WTC11 (cell line): ENCODE measurements at regions not wholly inside any gene's neighbourhood (a gene's known extent, or its start where the extent isn't known, plus 50 kb on each side); places are given as distances from the start of the nearest gene placed in this dataset.

Experiments
- ATAC-seq: fragments of 200-7000 bp; cut with Tn5 transposase; 2 replicates; pipeline ENCODE4 v1.10.0; 2021; ENCODE audit warnings: mild to moderate bottlenecking, moderate library complexity
- CTCF ChIA-PET: fragments of 300-600 bp; sonication (Branson Sonifier 250); formaldehyde crosslinking; loops from one replicate; lab custom pipeline; 2021; ENCODE audit warnings: antibody characterized with exemption; lab: Charles Lee
- POLR2A ChIA-PET: fragments of 350-600 bp; sonication (Branson Sonifier 250); formaldehyde crosslinking; loops from one replicate; lab custom pipeline; 2021; ENCODE audit warnings: antibody characterized with exemption; lab: Charles Lee
- DNase-seq: peaks from one replicate; pipeline ENCODE4 v3.0.0; 2021; ENCODE audit warnings: low spot score
- H3K27ac Mint-ChIP-seq: 2 replicates; pipeline ENCODE4 v1.8.0; 2021; ENCODE audit warnings: mixed read lengths
- H3K27me3 Mint-ChIP-seq: 2 replicates; pipeline ENCODE4 v1.8.0; 2021; ENCODE audit warnings: low read depth, mild to moderate bottlenecking, moderate library complexity, mixed read lengths
- H3K36me3 Mint-ChIP-seq: 2 replicates; pipeline ENCODE4 v1.8.0; 2021; ENCODE audit warnings: mixed read lengths
- H3K4me1 Mint-ChIP-seq: 2 replicates; pipeline ENCODE4 v1.8.0; 2022; ENCODE audit warnings: mixed read lengths
- H3K4me3 Mint-ChIP-seq: 2 replicates; pipeline ENCODE4 v1.8.0; 2021; ENCODE audit warnings: mild to moderate bottlenecking, moderate library complexity, mixed read lengths
- H3K9me3 Mint-ChIP-seq: 2 replicates; pipeline ENCODE4 v1.8.0; 2021; ENCODE audit warnings: mixed read lengths
- ATF6 ChIP-seq: sonication (generic); formaldehyde crosslinking; IDR thresholded peaks from 2 replicates; pipeline ENCODE4 v1.8.1; 2023; ENCODE audit warnings: mild to moderate bottlenecking, missing genetic modification reagents
- CBFB ChIP-seq: sonication (generic); formaldehyde crosslinking; IDR thresholded peaks from 2 replicates; pipeline ENCODE4 v1.8.1; 2022; ENCODE audit warnings: mild to moderate bottlenecking, low read depth, missing genetic modification reagents
- CREM ChIP-seq: sonication (generic); formaldehyde crosslinking; IDR thresholded peaks from 2 replicates; pipeline ENCODE4 v1.8.1; 2022; ENCODE audit warnings: mild to moderate bottlenecking, missing genetic modification reagents, moderate library complexity
- ERG ChIP-seq: fragments of 250-450 bp; sonication (Bioruptor Pico); IDR thresholded peaks from 2 replicates; pipeline ENCODE4 v1.8.0; 2021; ENCODE audit warnings: mild to moderate bottlenecking
- FOXP1 ChIP-seq: sonication (generic); formaldehyde crosslinking; IDR thresholded peaks from 2 replicates; pipeline ENCODE4 v1.8.0; 2022; ENCODE audit warnings: missing genetic modification reagents, mild to moderate bottlenecking, moderate library complexity, borderline replicate concordance
- GTF2I ChIP-seq: fragments of 250-450 bp; sonication (Bioruptor Pico); conservative IDR thresholded peaks from 2 replicates; pipeline ENCODE4 v1.4.0; 2021; ENCODE audit warnings: mild to moderate bottlenecking
- HMGXB4 ChIP-seq: sonication (generic); formaldehyde crosslinking; IDR thresholded peaks from 2 replicates; pipeline ENCODE4 v1.8.1; 2023; ENCODE audit warnings: mild to moderate bottlenecking, moderate library complexity, missing genetic modification reagents
- IRF1 ChIP-seq: sonication (generic); formaldehyde crosslinking; IDR thresholded peaks from 2 replicates; pipeline ENCODE4 v1.8.0; 2023; ENCODE audit warnings: missing genetic modification reagents
- IRF2 ChIP-seq: sonication (generic); formaldehyde crosslinking; IDR thresholded peaks from 2 replicates; pipeline ENCODE4 v1.8.0; 2022; ENCODE audit warnings: low read depth, missing genetic modification reagents, borderline replicate concordance
- JAZF1 ChIP-seq: fragments of 250-450 bp; sonication (Bioruptor Pico); IDR thresholded peaks from 2 replicates; pipeline ENCODE4 v1.9.0; 2021; ENCODE audit warnings: moderate library complexity, mild to moderate bottlenecking, inconsistent platforms
- JUN ChIP-seq: sonication (generic); formaldehyde crosslinking; IDR thresholded peaks from 2 replicates; pipeline ENCODE4 v1.8.0; 2023; ENCODE audit warnings: mild to moderate bottlenecking, missing genetic modification reagents
- MXD4 ChIP-seq: fragments of 250-450 bp; sonication (Bioruptor Pico); IDR thresholded peaks from 2 replicates; pipeline ENCODE4 v1.8.0; 2021; ENCODE audit warnings: mild to moderate bottlenecking, moderate library complexity, borderline replicate concordance
- NFYB ChIP-seq: sonication (generic); formaldehyde crosslinking; conservative IDR thresholded peaks from 2 replicates; pipeline ENCODE4 v1.8.0; 2022; ENCODE audit warnings: low read depth, missing genetic modification reagents
- RELA ChIP-seq: sonication (generic); formaldehyde crosslinking; IDR thresholded peaks from 2 replicates; pipeline ENCODE4 v1.8.1; 2022; ENCODE audit warnings: missing genetic modification reagents, mild to moderate bottlenecking, borderline replicate concordance
- TCF7 ChIP-seq: sonication (generic); formaldehyde crosslinking; IDR thresholded peaks from 2 replicates; pipeline ENCODE4 v1.8.0; 2022; ENCODE audit warnings: mild to moderate bottlenecking, low read depth, missing genetic modification reagents, moderate library complexity
- TEAD1 ChIP-seq: sonication (generic); formaldehyde crosslinking; IDR thresholded peaks from 2 replicates; pipeline ENCODE4 v1.8.0; 2022; ENCODE audit warnings: mild to moderate bottlenecking, missing genetic modification reagents
- TEAD4 ChIP-seq: sonication (generic); formaldehyde crosslinking; IDR thresholded peaks from 2 replicates; pipeline ENCODE4 v1.8.0; 2022; ENCODE audit warnings: mild to moderate bottlenecking, missing genetic modification reagents
- USF2 ChIP-seq: sonication (generic); formaldehyde crosslinking; IDR thresholded peaks from 2 replicates; pipeline ENCODE4 v1.8.1; 2023; ENCODE audit warnings: mild to moderate bottlenecking, missing genetic modification reagents, moderate library complexity
- ZNF121 ChIP-seq: sonication (generic); formaldehyde crosslinking; IDR thresholded peaks from 2 replicates; pipeline ENCODE4 v1.8.0; 2023; ENCODE audit warnings: missing genetic modification reagents
- ZNF232 ChIP-seq: sonication (generic); formaldehyde crosslinking; IDR thresholded peaks from 2 replicates; pipeline ENCODE4 v1.8.0; 2022; ENCODE audit warnings: mild to moderate bottlenecking, missing genetic modification reagents
- ZNF416 ChIP-seq: fragments of 250-450 bp; sonication (Bioruptor Pico); IDR thresholded peaks from 2 replicates; pipeline ENCODE4 v1.9.0; 2021; ENCODE audit warnings: mild to moderate bottlenecking, inconsistent platforms
- ZNF671 ChIP-seq: fragments of 250-450 bp; sonication (Bioruptor Pico); IDR thresholded peaks from 2 replicates; pipeline ENCODE4 v1.8.0; 2021; ENCODE audit warnings: mild to moderate bottlenecking
- ZSCAN18 ChIP-seq: fragments of 250-450 bp; sonication (Bioruptor Pico); IDR thresholded peaks from 2 replicates; pipeline ENCODE4 v2.1.2; 2022; ENCODE audit warnings: mild to moderate bottlenecking, moderate library complexity

- CTCF ChIA-PET, result interaction anchor here (0.8 to 7.9 kb wide), 6 partner anchors 74 to 327 kb away, joined by 3 to 116 read pairs (median 4); no protein-coding TSS in a partner anchor
These were observed 130.5 kb upstream of the MGAT5 start for GRCh38 chr2:134123332-134123731.

GRCh38 chr2:134124047-134124753, 129.7 kb upstream of the MGAT5 start:
- ChIA-PET POLR2A (no interaction called here), CTCF (interaction anchor here (0.9 to 7.9 kb wide), 2 partner anchors 81 to 327 kb away, joined by 4 to 116 read pairs; no protein-coding TSS in a partner anchor)
- no peak overlapping the region for H3K4me3 Mint-ChIP-seq
- H3K27me3 Mint-ChIP-seq, result peaks cover 3% of the 10 kb centered on the region
- ATAC-seq (no peak), DNase-seq (no peak)
- no peak overlapping the region for H3K27ac Mint-ChIP-seq
- peaks cover 66% of the 10 kb centered on the region for H3K4me1 Mint-ChIP-seq
- peaks cover 6% of the 10 kb centered on the region for H3K9me3 Mint-ChIP-seq
- peaks cover 14% of the 10 kb centered on the region for H3K36me3 Mint-ChIP-seq
- TF ChIP-seq JUN (CRISPR knock-in tag) (no peak), MXD4 (CRISPR knock-in tag) (no peak), CREM (CRISPR knock-in tag) (no peak), HMGXB4 (CRISPR knock-in tag) (no peak), CBFB (CRISPR knock-in tag) (no peak), USF2 (CRISPR knock-in tag) (no peak), FOXP1 (CRISPR knock-in tag) (no peak), JAZF1 (CRISPR knock-in tag) (no peak), ZNF671 (no peak), ZNF232 (CRISPR knock-in tag) (no peak)

More at GRCh38 chr2:134123332-134123731, 130.5 kb upstream of the MGAT5 start:
- no peaks in the 10 kb centered on the region for H3K9me3 Mint-ChIP-seq
- peaks cover 75% of the 10 kb centered on the region for H3K4me1 Mint-ChIP-seq
- POLR2A ChIA-PET, result no interaction called here
- H3K27me3 Mint-ChIP-seq, result peaks cover 11% of the 10 kb centered on the region
- peaks cover 5% of the 10 kb centered on the region for H3K36me3 Mint-ChIP-seq
- TF ChIP-seq TCF7 (CRISPR knock-in tag), result no peak
- no peak for TF ChIP-seq IRF1 (CRISPR knock-in tag)
- TF ChIP-seq NFYB (CRISPR knock-in tag), result no peak
- no peak for TF ChIP-seq GTF2I (CRISPR knock-in tag)
- TF ChIP-seq ZNF232 (CRISPR knock-in tag), result no peak
- no peak for TF ChIP-seq ZSCAN18 (CRISPR knock-in tag)
- TF ChIP-seq USF2 (CRISPR knock-in tag), result no peak
- no peak for TF ChIP-seq TEAD4
- TF ChIP-seq JAZF1 (CRISPR knock-in tag), result no peak
- TF ChIP-seq TEAD1, result no peak
- TF ChIP-seq ZNF416 (CRISPR knock-in tag), result no peak
- TF ChIP-seq RELA (CRISPR knock-in tag), result no peak
- no peak for TF ChIP-seq ATF6 (CRISPR knock-in tag)
- no peak for TF ChIP-seq IRF2 (CRISPR knock-in tag)
- TF ChIP-seq ZNF121 (CRISPR knock-in tag), result no peak
- no peak for TF ChIP-seq ERG (CRISPR knock-in tag)
- no peak for ATAC-seq
- no peak for DNase-seq
- no peak overlapping the region for H3K27ac Mint-ChIP-seq
- no peak overlapping the region for H3K4me3 Mint-ChIP-seq
